Dermis microvascular lymphatic vessel endothelial cell (primary cell): ENCODE measurements at regions not wholly inside any gene's neighbourhood (a gene's known extent, or its start where the extent isn't known, plus 50 kb on each side); places are given as distances from the start of the nearest gene placed in this dataset.
"Not testable (repeated sequence)": the region's sequence is repeated elsewhere in the genome, so short reads cannot be mapped to it uniquely, and the experiment has no call there.

ENCODE experiments used
- DNase-seq, 2 donors: peaks; one replicate each; pipeline versions ENCODE4 v3.0.0 to v3.0.0-alpha.2; 2010; ENCODE audit warnings: low read depth in 2 of 2

DNA sequence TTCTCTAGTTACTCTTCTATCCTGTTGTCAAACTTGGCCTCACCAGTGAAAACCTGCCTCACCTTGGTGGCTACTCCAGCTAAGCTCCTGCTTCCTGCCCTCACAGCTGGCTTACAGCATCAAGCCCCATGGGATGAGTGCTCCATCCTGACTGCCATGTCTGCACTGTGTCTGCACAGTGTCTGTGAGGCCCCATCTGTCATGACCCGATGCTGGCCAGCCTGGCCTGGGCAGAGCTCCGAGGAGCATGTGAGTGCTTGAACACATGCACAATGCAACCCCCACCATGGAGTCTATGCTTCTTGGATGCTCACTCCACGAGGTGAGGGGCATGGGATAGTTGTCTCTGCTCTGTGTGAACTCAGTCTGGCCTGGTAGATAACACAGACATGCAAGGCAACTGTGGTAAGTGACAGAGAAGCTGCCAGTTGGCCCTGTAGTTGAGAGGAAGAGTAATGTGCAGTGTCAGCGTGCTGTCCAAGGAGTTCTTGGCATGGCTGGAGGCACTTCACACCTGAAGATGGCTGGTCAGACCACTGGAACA lies 207.1 kb upstream of the ZNF32 start:
- no peak for DNase-seq

DNA sequence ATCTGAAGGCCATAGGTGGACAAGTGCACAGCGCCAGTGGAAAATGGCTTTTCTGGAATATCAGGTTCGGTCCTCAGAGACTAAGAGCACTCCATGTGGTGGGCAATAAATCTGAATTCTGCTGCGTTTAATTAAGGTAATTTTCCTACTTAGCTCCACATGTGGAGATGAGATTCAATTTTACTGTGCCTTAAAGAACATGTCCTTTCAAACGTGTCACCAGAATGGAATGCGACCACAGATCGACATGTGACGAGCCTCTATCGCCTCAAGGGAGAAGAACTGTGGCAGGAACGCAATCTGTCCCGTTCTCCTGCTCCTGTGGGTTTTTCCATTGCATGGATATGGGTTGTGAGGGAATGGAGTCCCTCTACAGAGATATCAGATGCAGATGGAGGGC lies 205.3 kb upstream of the ZNF32 start:
- no peak for DNase-seq

DNA sequence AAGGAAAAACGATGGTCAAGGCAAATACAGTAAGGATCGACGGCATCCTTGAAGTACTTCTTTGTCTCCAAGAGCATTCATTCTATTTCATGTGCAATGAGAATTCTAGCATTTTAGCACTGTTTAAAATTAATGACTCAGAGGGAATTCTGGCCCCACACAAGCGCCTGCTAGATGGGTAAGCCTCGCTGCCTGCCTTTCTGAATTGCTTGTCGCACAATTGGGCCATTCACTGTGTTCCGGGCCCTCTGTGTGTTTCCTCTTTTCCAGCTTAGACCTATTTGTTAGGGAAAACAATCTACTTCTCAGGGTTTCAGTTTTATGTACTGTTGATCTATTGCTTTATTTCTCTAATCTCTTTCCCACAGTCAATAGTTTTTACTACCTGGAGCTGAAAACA lies 204.7 kb upstream of the ZNF32 start:
- DNase-seq: no peak

DNA sequence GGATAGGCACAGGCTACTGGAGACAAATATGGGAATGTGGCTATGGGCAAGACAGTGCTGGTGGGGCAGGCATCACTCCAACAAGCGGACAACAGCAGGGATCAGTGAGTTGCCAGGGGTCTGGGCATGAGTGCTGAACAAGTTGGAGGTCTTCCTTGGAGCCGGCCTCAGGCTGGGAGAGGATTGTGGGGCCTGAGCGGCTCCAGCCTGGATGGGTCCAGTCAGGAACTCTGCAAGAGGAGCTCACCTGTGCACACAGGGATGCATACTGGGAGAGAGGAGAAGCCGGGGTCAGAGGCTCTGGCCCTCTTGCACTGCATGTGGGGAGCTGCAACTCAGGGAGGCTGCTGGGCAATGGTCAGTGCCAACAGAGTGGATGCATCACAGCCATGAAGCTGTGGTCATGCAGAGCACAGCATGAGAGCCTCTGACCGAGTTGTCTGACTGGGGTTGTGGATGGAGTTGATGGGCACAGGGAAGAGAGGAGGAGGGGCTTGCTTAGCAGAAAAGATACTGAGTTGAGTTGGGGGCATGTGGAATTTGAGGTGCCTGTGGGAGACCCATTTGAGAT lies 204.0 kb upstream of the ZNF32 start:
- no peak for DNase-seq

DNA sequence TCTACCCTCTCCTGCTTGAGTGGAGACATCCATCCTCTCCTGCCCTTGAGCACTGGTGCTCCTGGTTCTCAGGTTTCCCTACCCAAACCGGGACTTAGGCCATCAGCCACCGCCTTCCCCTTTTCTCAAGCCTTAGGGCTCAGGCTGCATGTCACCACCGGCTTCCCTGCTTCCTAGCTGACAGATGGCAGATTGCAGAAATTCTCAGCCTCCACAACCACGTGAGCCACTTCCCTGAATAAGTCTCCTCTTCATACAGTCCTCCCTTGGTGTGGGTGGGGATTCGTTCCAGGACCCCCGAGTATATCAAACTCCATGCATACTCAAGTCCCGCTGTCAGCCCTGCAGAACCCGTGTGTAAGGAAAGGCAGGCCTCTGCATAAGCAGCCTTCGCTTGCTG lies 203.5 kb upstream of the ZNF32 start:
- no peak for DNase-seq

DNA sequence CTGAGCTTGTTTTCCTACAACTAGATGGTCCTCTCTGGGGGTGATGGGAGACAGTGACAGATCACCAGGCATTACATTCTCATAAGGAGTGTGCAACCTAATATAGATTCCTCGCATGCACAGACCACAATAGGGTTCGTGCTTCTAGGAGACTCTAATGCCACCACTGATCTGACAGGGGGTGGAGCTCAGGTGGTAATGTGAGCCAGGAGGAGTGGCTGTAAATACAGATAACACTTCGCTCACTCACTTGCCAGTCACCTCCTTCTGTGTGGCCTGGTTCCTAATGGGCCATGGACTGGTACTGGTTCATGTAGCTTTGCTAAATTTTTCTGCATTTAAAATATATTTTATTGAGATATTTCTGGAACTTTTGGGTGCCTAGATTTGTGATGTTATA lies 202.3 kb upstream of the ZNF32 start:
- no peak for DNase-seq

DNA sequence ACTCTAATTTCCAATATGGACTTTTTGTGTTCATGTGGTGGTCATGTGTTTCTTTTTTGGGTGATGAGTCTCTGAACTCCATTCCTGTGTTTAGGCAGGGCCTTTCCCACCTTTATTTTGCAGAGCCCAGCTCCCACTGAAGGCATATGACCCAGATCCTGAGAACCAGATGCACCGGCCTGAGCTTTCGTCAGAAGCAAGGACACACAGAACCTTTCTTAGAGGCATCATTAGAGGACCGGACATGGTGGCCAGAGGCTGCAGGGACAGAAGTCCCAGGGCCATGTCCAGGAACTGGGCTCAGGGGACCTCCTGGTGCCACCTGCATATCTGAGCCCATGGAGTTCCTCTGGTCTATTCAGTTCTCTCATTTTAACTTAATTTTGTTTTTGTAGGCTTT lies 200.9 kb upstream of the ZNF32 start:
- no peak for DNase-seq

DNA sequence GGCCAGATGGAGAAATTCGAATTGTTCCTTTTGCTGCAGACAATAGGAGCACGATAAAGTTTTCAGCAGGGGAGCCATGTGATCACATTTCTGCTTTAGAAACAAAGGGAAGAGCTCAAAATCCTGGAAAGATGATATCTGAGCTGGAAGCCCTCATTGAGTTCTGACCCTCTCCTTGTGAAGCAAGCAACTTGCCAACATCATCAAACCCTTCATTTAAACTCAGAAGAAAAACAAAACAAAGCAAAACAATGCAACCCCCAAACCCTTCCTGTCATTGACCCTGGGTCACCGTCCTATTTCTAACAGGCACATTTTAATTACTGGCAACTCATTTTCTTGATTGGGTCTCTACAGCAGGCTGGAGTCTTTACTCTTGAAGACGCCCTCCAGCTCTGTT lies 198.3 kb upstream of the ZNF32 start:
- peak in 1 of 2 donors; percentile 69 for DNase-seq

DNA sequence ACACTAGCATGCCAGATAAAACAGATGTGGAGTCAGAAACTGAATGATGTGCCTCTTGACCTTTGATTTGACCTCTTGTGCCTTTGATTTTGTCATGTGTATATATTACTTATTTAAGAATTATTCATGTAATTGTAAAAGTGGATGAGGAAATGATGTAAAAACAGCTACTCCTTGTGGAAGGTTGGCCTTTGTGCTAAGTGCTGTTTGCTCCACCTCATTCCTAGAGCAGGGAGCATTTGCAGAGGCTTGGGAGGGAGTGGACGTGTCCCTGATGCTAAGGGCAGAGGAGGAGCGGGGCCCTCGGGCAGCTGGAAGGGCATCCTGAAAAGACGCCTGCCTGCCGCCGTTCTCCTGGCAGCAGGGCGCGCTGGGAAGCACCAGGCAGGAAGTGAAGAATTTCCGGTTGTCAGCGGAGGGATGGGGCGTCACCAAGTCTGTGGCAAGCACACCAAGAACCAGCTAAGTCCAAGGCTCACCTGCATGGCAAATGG lies 197.6 kb upstream of the ZNF32 start:
- DNase-seq: peak in 1 of 2 donors; percentile 80

DNA sequence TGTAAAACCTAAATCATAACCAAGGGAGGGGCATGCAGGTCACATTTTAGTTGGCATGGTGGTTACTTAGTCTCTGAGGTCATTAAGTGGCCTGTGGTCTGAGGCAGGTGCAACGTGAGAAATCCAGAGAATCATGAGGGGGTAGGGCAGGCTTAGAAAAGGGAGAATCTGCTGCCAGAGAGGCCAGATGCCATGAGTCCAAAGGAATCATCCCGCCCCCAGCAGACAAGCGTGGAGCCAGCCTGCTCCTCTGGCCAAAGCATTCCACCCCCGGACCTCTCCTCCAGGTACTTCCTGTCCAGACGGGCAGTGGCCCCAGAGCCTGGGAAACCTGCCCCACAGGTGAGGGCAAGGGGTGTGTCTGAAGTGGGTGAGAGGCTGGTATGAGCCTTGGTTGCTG lies 196.4 kb upstream of the ZNF32 start:
- no peak for DNase-seq

DNA sequence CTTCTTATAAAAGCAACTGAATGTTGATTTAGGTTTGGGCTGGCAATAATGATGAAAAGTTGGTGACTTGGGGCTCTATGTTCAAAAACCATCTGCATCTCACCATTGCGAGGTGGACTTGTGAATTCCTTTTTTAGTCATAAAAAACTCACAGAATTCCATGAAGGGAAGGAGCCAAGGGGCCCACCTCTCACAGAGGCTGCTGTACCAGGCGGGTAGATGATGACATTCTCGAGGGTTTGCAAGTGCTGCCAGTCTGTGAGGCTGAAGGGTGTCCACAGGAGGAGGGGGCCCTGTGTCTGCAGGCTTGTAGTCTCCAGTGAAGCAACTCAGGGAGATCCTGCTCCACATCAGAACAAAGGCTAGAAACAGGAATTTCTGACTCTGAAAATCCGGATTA lies 195.5 kb upstream of the ZNF32 start:
- no peak for DNase-seq

DNA sequence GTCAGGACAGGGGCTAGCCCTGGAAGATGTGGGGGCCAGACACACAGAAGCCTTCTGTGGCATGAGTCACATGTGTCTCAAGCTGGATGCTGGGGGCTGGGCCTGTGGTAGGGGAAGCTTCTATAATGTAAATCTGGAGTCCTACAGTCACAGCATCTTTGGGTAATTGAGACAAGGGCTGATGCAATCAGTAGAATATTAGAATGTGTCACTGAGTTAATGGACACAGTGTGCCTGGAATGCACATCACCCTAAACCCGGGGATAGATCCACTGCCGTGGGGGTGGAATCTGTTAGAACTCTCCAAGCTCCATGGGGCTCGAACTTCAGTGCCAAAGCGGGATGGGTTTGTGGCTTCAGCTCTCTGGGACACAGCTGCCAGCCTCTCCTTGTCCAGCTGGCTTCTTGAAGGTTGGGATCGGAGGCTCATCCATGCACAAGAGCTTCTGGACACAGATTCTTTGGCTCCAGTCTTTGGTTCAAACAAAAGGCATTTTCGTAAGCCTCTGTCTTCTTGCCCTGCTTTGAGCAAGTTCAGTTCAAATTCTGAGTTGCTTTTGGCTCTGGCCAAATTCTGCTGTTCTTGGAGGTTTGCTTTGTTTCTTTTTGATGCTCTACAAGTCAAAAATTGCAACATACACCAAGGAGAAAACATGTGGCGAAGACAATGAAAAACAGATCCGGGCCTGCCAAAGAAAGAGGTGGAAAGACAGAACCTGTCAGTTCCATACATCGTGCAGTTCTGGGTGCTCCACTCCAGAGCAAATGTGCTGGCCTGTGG lies 194.8 kb upstream of the ZNF32 start:
- DNase-seq: no peak

DNA sequence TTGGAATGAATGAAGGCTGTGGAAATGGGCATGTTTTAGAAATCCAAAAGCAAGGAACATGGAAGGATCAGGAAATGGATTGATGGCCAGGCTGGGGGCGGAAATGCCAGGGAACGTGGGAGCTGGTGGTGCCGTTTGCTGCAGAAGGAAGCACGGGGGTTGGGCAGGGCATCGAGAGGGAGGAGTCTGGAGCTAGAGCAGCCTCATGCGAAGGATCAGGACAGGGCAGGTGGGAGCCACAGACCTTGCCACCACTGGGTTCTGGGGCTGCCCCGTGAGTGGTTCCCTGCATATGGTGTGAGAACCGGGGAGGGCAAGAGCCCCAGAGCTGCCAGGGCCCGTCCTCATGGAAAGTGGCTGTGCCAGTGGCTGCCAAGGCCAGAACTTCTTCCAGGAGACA lies 193.8 kb upstream of the ZNF32 start:
- DNase-seq: no peak

DNA sequence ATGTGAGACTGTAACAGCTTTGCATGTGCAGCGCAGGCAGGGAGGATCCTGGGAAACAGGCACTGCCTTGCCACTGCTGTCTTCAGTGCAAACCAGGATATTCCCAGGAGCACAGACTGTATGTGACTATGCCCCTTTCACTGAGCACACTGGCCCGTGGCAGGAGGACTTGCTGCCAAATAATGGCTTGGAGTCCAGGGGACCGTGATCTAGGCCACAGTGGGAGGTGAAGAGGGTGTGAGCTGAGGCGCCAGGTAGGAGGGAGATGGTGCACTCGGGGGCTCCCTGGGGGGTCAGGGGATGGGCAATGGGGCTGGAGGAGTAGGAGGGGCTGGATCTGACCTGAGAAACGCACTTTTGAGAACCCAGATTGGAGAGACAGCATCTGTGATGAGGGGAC lies 193.4 kb upstream of the ZNF32 start:
- no peak for DNase-seq

DNA sequence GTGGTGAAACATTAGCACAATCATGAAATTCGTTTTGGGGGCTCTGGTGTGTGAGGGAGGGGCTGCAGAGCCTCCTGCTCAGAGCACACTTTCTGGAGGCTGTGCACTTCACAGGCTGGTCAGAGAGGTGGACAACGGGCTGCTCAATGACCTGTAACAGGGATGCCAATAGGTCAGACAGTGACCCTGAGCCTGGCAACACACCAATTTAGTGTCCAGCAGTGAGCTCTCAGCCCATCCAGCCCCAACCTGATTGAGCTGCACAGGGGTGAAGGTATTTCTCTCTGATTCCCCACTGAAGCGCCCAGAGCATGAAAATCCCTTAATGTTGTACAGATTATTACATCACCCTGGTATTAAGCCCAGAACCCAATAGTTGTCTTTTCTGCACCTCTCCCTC lies 191.3 kb upstream of the ZNF32 start:
- no peak for DNase-seq

DNA sequence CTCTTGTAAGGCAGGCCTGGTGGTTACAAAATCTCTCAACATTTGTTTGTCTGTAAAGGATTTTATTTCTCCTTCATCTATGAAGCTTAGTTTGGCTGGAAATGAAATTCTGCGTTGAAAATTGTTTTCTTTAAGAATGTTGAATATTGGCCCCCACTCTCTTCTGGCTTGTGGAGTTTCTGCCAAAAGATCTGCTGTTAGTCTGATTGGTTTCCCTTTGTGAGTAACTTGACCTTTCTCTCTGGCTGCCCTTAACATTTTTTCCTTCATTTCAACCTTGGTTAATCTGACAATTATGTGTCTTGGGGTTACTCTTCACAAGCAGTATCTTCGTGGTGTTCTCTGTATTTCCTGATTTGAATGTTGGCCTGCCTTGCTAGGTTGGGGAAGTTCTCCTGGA lies 186.1 kb upstream of the ZNF32 start:
- DNase-seq: not testable (repeated sequence)

DNA sequence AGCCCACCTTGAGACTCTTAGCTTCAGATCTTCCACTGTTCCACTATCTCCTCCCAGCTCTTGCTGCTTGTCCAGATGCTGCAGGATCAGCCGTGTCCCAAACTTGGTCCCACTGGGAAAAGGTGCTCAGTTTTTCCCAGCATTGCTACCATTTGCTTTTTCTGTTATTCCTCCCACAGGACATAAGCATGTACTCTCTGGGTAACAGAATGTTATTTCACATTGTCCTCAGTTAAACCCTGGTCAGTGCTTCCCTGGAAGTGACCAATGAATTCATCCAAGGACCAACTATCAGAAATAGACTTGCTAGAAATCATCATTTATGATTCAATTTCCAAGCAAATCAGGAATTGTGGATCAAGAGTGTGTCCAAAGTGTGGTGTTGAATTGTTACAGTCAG lies 179.2 kb upstream of the ZNF32 start:
- no peak for DNase-seq

DNA sequence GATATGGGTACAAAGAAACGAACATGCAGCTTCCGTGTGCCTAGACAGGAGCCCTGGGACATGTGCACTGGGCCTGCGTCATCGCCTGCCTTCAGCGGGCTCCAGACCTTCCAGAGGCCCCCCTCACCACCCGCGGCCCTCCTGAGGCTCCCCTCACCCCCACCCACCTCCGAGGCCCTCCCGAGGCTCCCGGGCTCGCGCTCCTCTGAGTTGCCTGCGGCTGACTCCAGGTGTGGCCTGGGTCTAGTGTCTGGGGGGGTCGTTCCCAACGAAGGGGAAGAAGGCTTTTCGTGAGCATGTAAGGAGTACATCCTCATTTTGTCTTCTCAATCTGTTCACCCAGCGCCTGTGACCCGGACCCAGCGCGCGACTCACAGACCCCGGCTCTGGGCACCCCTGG lies 177.3 kb upstream of the ZNF32 start:
- DNase-seq: no peak

DNA sequence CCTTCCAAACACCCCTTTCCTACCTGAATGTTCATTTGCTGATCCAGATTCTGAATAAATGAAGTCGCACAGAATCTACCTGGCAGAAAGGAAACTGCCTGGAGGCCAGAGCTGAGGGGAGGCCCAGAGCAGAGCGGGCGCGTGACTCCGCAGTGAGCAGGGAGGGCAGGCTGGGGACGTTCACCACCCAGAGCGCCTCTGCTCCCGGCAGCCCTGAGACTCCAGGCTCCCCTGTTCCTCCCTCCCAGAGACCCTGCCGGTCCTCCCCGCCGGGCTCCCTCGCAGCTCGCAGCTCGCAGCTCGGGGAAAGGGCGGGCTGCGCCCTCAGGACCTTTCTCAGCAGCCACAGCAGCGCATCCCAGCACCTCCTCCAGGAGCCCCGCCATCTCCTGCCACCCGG lies 176.7 kb upstream of the ZNF32 start:
- no peak for DNase-seq

DNA sequence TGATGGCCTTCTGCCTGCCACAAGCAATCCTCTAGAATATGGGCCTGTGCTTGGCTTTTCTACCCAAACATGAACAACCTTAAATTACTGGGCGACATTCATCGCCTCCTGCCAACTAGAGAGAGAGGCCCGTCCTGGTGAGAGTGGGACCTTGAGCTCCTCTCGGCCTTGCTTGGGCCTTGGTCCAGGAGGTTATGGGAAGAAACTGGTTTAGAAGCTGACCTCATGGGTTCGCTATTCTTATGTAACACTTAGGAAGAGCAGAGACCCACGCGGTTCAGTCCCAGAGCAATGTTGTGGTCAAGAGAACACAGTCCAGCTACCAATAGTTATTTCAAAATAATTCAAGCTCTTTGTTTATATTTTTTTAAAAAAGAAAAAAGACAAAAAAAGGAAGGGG lies 176.3 kb upstream of the ZNF32 start:
- DNase-seq: no peak

DNA sequence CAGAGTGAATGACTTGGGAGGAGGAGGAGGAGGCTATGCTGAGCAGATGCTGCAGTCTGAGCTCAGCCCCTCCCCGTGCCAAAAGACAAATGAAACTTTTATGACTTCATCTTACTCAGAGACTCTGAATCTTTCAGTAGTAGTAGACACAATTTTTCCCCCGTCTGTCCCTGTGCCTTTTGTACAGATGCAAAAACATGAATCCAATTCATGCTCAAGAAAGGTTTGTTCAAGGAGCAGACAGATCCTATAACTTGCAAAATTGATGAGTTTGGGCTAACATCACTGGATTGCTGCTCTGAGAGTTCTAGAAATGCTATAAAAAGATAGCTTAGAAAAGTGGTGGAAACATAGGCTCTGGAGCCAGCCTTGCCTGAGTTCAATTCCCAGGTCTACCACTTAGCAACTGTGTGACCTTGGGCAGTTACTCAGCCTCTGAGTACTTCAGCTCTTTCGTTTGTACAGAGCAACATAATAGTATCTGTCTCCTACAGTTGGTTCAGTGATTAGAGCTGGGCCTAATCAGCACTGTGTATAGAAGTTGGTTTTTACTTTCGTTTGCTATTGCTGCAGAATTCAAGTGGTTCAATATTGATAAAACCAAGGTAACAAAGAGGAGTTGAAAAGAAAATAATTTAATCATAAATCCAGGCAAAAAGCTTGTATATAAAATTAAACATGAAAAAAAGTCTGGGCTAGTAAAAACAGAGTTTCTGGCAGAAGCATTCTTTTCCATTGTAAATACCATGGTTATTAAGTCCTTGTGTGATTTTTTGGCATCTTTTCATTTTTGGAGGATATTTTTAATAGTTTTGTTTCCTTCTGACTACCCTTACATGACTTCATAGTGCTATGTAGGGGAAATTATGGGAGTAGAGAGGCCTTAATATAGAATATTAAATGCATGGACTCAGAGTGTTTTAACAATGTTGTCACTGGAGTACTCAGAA lies 174.2 kb upstream of the ZNF32 start:
- no peak for DNase-seq

DNA sequence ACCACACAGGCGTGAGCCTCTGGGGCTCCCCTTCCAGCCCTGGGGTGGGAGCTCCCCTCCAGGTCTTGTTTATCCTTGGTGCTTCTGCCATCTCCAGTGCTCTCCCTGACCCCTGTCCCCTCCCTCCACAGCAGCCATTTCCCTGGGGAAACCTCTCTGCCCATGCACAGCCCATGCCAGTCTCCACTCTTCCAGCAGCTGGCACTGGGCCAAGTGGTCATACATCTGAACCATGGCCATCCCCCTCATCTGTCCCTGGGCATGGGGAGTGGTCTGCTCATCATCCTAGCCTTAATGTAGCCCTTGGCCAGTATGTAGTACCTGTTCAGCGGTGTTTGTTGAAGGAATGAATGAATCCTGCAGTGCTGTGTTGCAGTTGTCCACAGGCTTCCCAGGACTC lies 172.4 kb upstream of the ZNF32 start:
- no peak for DNase-seq
